ENCODE measurements at regions not wholly inside any gene's neighbourhood (a gene's known extent, or its start where the extent isn't known, plus 50 kb on each side); places are given as distances from the start of the nearest gene placed in this dataset.

- H3K4me3 Mint-ChIP-seq: no peak overlapping the region
- no peak for TF ChIP-seq CTCF (IDR thresholded peaks at IDR 0.05)
Measured at GRCh38 chr7:26919906-26920493, 55.6 kb upstream of the SKAP2 start.

GRCh38 chr7:26918241-26918640 lies 53.9 kb upstream of the SKAP2 start:
- ATAC-seq (ENCODE audit: poor library complexity) (no peak), DNase-seq (no peak)
- Histone ChIP-seq H3K9me3 (ENCODE audit: control insufficient read depth in 1 of 2, insufficient read depth in 1 of 2, low read length in 2 of 2) (no peaks in the 10 kb centered on the region), H3K36me3 (ENCODE audit: insufficient read depth, low read length) (no peaks in the 10 kb centered on the region), H3K27me3 (ENCODE audit: control insufficient read depth in 1 of 2, insufficient read depth in 2 of 2, low read length in 2 of 2) (peaks cover 0 to 4% of the 10 kb centered on the region in 2 experiments), H3K4me1 (ENCODE audit: insufficient read depth, low read length) (no peaks in the 10 kb centered on the region), H3K27ac (ENCODE audit: low read depth in 1 of 2, low read length in 2 of 2) (no peak overlapping the region), H3K4me3 (ENCODE audit: low read length) (no peak overlapping the region)
- no peak overlapping the region for H3K4me3 Mint-ChIP-seq
- no peak overlapping the region for H3K27ac Mint-ChIP-seq
- no peaks in the 10 kb centered on the region for H3K4me1 Mint-ChIP-seq (ENCODE audit: low read depth)
- no peak for TF ChIP-seq CTCF (IDR thresholded peaks at IDR 0.05)
- ChIA-PET CTCF (no interaction called here), POLR2A (no interaction called here)
- no peaks in the 10 kb centered on the region for H3K36me3 Mint-ChIP-seq (ENCODE audit: low read depth)
- H3K27me3 Mint-ChIP-seq: peaks cover 11% of the 10 kb centered on the region
- no peaks in the 10 kb centered on the region for H3K9me3 Mint-ChIP-seq
- intact Hi-C loops (cut with DNase I, micrococcal nuclease): no loop called here

More at GRCh38 chr7:26919906-26920493, 55.6 kb upstream of the SKAP2 start:
- no peaks in the 10 kb centered on the region for H3K36me3 Mint-ChIP-seq (ENCODE audit: low read depth)
- ATAC-seq (ENCODE audit: poor library complexity): no peak
- no peak for DNase-seq
- H3K27me3 Mint-ChIP-seq: peaks cover 8% of the 10 kb centered on the region
- Histone ChIP-seq H3K4me3 (ENCODE audit: low read length) (no peak overlapping the region), H3K36me3 (ENCODE audit: insufficient read depth, low read length) (no peaks in the 10 kb centered on the region), H3K4me1 (ENCODE audit: insufficient read depth, low read length) (no peaks in the 10 kb centered on the region), H3K27me3 (ENCODE audit: control insufficient read depth in 1 of 2, insufficient read depth in 2 of 2, low read length in 2 of 2) (peaks cover 0 to 4% of the 10 kb centered on the region in 2 experiments), H3K27ac (ENCODE audit: low read depth in 1 of 2, low read length in 2 of 2) (no peak overlapping the region), H3K9me3 (ENCODE audit: control insufficient read depth in 1 of 2, insufficient read depth in 1 of 2, low read length in 2 of 2) (no peaks in the 10 kb centered on the region)
- ChIA-PET POLR2A (no interaction called here), CTCF (no interaction called here)
- intact Hi-C loops (cut with DNase I, micrococcal nuclease): no loop called here
- no peaks in the 10 kb centered on the region for H3K9me3 Mint-ChIP-seq
- H3K27ac Mint-ChIP-seq: no peak overlapping the region
- no peaks in the 10 kb centered on the region for H3K4me1 Mint-ChIP-seq (ENCODE audit: low read depth)

- POLR2A ChIA-PET: no interaction called here
- DNase-seq (no peak), ATAC-seq (ENCODE audit: poor library complexity) (no peak)
- intact Hi-C loops (cut with DNase I, micrococcal nuclease): no loop called here
- Mint-ChIP-seq H3K36me3 (ENCODE audit: low read depth) (no peaks in the 10 kb centered on the region), H3K4me1 (ENCODE audit: low read depth) (no peaks in the 10 kb centered on the region), H3K9me3 (no peaks in the 10 kb centered on the region), H3K27me3 (peaks cover 11% of the 10 kb centered on the region), H3K27ac (no peak overlapping the region), H3K4me3 (no peak overlapping the region)
- H3K4me1 ChIP-seq (ENCODE audit: insufficient read depth, low read length): no peaks in the 10 kb centered on the region
- CTCF ChIA-PET: no interaction called here
- H3K36me3 ChIP-seq (ENCODE audit: insufficient read depth, low read length): no peaks in the 10 kb centered on the region
- no peak overlapping the region for H3K4me3 ChIP-seq (ENCODE audit: low read length)
- no peaks in the 10 kb centered on the region for H3K9me3 ChIP-seq (ENCODE audit: control insufficient read depth in 1 of 2, insufficient read depth in 1 of 2, low read length in 2 of 2)
- H3K27ac ChIP-seq (ENCODE audit: low read depth in 1 of 2, low read length in 2 of 2): no peak overlapping the region
- H3K27me3 ChIP-seq (ENCODE audit: control insufficient read depth in 1 of 2, insufficient read depth in 2 of 2, low read length in 2 of 2): peaks cover 0 to 4% of the 10 kb centered on the region in 2 experiments
- no peak for TF ChIP-seq CTCF (IDR thresholded peaks at IDR 0.05)
Measured at GRCh38 chr7:26916779-26917320, 52.5 kb upstream of the SKAP2 start.

All from CD4-positive, alpha-beta T cell (primary cell).